Mammary epithelial cell (primary cell): ENCODE measurements at regions not wholly inside any gene's neighbourhood (a gene's known extent, or its start where the extent isn't known, plus 50 kb on each side); places are given as distances from the start of the nearest gene placed in this dataset.

Source experiments
- CTCF ChIP-seq, 2 donors: IDR thresholded peaks in 1 of 2; conservative IDR thresholded peaks in 1 of 2; 2 replicates each; pipeline ENCODE4 v1.5.1; 2011 to 2012; ENCODE audit warnings: inconsistent platforms in 2 of 2, low read length in 2 of 2, mild to moderate bottlenecking in 2 of 2, control low read depth in 1 of 2, low read depth in 1 of 2; ENCODE audit not compliant: insufficient read depth in 1 of 2; ENCODE audit errors: extremely low read depth in 1 of 2
- EZH2 ChIP-seq: IDR thresholded peaks from 2 replicates; pipeline ENCODE4 v1.6.1; 2012; ENCODE audit warnings: low read length, inconsistent platforms, borderline replicate concordance

GRCh38 chr4:89373394-89373793 is 65.8 kb upstream of the GPRIN3 start:
- no peak for TF ChIP-seq CTCF (conservative IDR thresholded peaks at IDR 0.05 in 1 of 2, IDR thresholded peaks at IDR 0.05 in 1 of 2; ENCODE audit: extremely low read depth in 1 of 2, insufficient read depth in 1 of 2, low read depth in 1 of 2, low read length in 2 of 2)
- TF ChIP-seq EZH2: no peak
